GM19463 (cell line): ENCODE measurements at regions not wholly inside any gene's neighbourhood (a gene's known extent, or its start where the extent isn't known, plus 50 kb on each side); places are given as distances from the start of the nearest gene placed in this dataset.

ENCODE experiments used
- ATAC-seq: cut with Tn5 transposase; IDR thresholded peaks from one replicate; pipeline ENCODE4 v1.9.1; 2021; ENCODE audit warnings: mild to moderate bottlenecking, moderate library complexity; ENCODE audit not compliant: unreplicated experiment

- ATAC-seq = no peak
These were observed 105.3 kb downstream of the AKAIN1 start for GRCh38 chr18:5091741-5092140.

GRCh38 chr18:5075297-5075696 is 121.8 kb downstream of the AKAIN1 start:
- ATAC-seq = no peak

- peak; percentile 76 for ATAC-seq
These were observed 123.8 kb downstream of the AKAIN1 start for GRCh38 chr18:5073026-5073944.

- no peak for ATAC-seq
These were observed 128.2 kb downstream of the AKAIN1 start for GRCh38 chr18:5068851-5069250.

- ATAC-seq = no peak
These were observed 130.6 kb downstream of the AKAIN1 start for GRCh38 chr18:5066380-5066977.

- ATAC-seq = no peak
These were observed 131.4 kb downstream of the AKAIN1 start for GRCh38 chr18:5065615-5066014.

- ATAC-seq = no peak
These were observed 132.2 kb downstream of the AKAIN1 start for GRCh38 chr18:5064841-5065370.

GRCh38 chr18:5061785-5062184 is 135.3 kb downstream of the AKAIN1 start:
- ATAC-seq = no peak

- ATAC-seq = no peak
These were observed 136.5 kb downstream of the AKAIN1 start for GRCh38 chr18:5060543-5060942.

- no peak for ATAC-seq
These were observed 137.4 kb downstream of the AKAIN1 start for GRCh38 chr18:5059696-5060032.

- no peak for ATAC-seq
These were observed 138.0 kb downstream of the AKAIN1 start for GRCh38 chr18:5058768-5059695.

GRCh38 chr18:5057386-5058348 is 139.4 kb downstream of the AKAIN1 start:
- ATAC-seq = peak; percentile 71

GRCh38 chr18:5052491-5052890 is 144.6 kb downstream of the AKAIN1 start:
- ATAC-seq = no peak

- ATAC-seq = no peak
These were observed 145.8 kb downstream of the AKAIN1 start for GRCh38 chr18:5051207-5051606.

- ATAC-seq = no peak
These were observed 147.9 kb downstream of the AKAIN1 start for GRCh38 chr18:5049124-5049523.

GRCh38 chr18:5040476-5040875 is 156.6 kb downstream of the AKAIN1 start:
- ATAC-seq = no peak

GRCh38 chr18:5036523-5036922 is 160.5 kb downstream of the AKAIN1 start:
- no peak for ATAC-seq

GRCh38 chr18:5031216-5031615 is 165.8 kb downstream of the AKAIN1 start:
- no peak for ATAC-seq

GRCh38 chr18:5030636-5031035 is 166.4 kb downstream of the AKAIN1 start:
- ATAC-seq = no peak

GRCh38 chr18:5029592-5029991 is 167.5 kb downstream of the AKAIN1 start:
- ATAC-seq = no peak
